ENCODE measurements at regions not wholly inside any gene's neighbourhood (a gene's known extent, or its start where the extent isn't known, plus 50 kb on each side); places are given as distances from the start of the nearest gene placed in this dataset.

- Histone ChIP-seq H3K4me1 (no peaks in the 10 kb centered on the region), H3K4me3 (replicated peaks in 1 of 3) (no peak overlapping the region), H3K36me3 (no peaks in the 10 kb centered on the region), H3K9me3 (no peaks in the 10 kb centered on the region), H3K27ac (no peak overlapping the region), H3K27me3 (no peaks in the 10 kb centered on the region)
- WGBS, 2 donors, result 65 to 71% methylated on average over 3 of the region's 3 CpGs
- DNase-seq, result no peak
- TF ChIP-seq CTCF (IDR thresholded peaks at IDR 0.05) (no peak), POLR2A (IDR thresholded peaks at IDR 0.05) (no peak)
- intact Hi-C loops (cut with DNase I), result no loop called here
Observed at GRCh38 chr13:83008212-83008929, 873.9 kb downstream of the SLITRK1 start.

- intact Hi-C loops (cut with DNase I), result no loop called here
- H3K4me3 ChIP-seq (replicated peaks in 1 of 3), result no peak overlapping the region
- DNase-seq, result no peak
- H3K27me3 ChIP-seq, result no peaks in the 10 kb centered on the region
- no peak overlapping the region for H3K27ac ChIP-seq
- no peaks in the 10 kb centered on the region for H3K36me3 ChIP-seq
- TF ChIP-seq POLR2A (IDR thresholded peaks at IDR 0.05), result no peak
- no peak for TF ChIP-seq CTCF (IDR thresholded peaks at IDR 0.05)
- H3K4me1 ChIP-seq, result no peaks in the 10 kb centered on the region
- H3K9me3 ChIP-seq, result no peaks in the 10 kb centered on the region
Observed at GRCh38 chr13:83007226-83007625, 875.0 kb downstream of the SLITRK1 start.

GRCh38 chr13:83003185-83003584 lies 879.1 kb downstream of the SLITRK1 start:
- no peaks in the 10 kb centered on the region for H3K27me3 ChIP-seq
- H3K4me1 ChIP-seq, result no peaks in the 10 kb centered on the region
- TF ChIP-seq POLR2A (IDR thresholded peaks at IDR 0.05) (no peak), CTCF (IDR thresholded peaks at IDR 0.05) (no peak)
- H3K36me3 ChIP-seq, result no peaks in the 10 kb centered on the region
- no peak for DNase-seq
- H3K27ac ChIP-seq, result no peak overlapping the region
- intact Hi-C loops (cut with DNase I), result no loop called here
- no peaks in the 10 kb centered on the region for H3K9me3 ChIP-seq
- H3K4me3 ChIP-seq (replicated peaks in 1 of 3), result no peak overlapping the region

GRCh38 chr13:82993417-82993816 lies 888.9 kb downstream of the SLITRK1 start:
- no peaks in the 10 kb centered on the region for H3K27me3 ChIP-seq
- H3K4me3 ChIP-seq (replicated peaks in 1 of 3), result no peak overlapping the region
- H3K36me3 ChIP-seq, result no peaks in the 10 kb centered on the region
- no peak for DNase-seq
- intact Hi-C loops (cut with DNase I), result no loop called here
- H3K4me1 ChIP-seq, result no peaks in the 10 kb centered on the region
- H3K9me3 ChIP-seq, result no peaks in the 10 kb centered on the region
- WGBS, 2 donors, result 75 to 78% methylated on average over 2 of the region's 2 CpGs
- TF ChIP-seq POLR2A (IDR thresholded peaks at IDR 0.05), result no peak
- TF ChIP-seq CTCF (IDR thresholded peaks at IDR 0.05), result no peak
- no peak overlapping the region for H3K27ac ChIP-seq

- Histone ChIP-seq H3K9me3 (no peaks in the 10 kb centered on the region), H3K27me3 (no peaks in the 10 kb centered on the region), H3K27ac (no peak overlapping the region), H3K36me3 (no peaks in the 10 kb centered on the region), H3K4me1 (no peaks in the 10 kb centered on the region), H3K4me3 (replicated peaks in 1 of 3) (no peak overlapping the region)
- intact Hi-C loops (cut with DNase I), result no loop called here
- DNase-seq, result no peak
- no peak for TF ChIP-seq POLR2A (IDR thresholded peaks at IDR 0.05)
- TF ChIP-seq CTCF (IDR thresholded peaks at IDR 0.05), result no peak
Observed at GRCh38 chr13:82976499-82976898, 905.8 kb downstream of the SLITRK1 start.
